Activated CD4-positive, CD25-positive, alpha-beta regulatory T cell treated with anti-CD3 and anti-CD28 coated beads, Interleukin-2, amount 50 U/mL, for 24 hours (primary cell): ENCODE measurements at regions not wholly inside any gene's neighbourhood (a gene's known extent, or its start where the extent isn't known, plus 50 kb on each side); places are given as distances from the start of the nearest gene placed in this dataset.
A peak's percentile ranks its signal among the peaks of the same experiment; 100 is the strongest.
"Not testable (repeated sequence)": the region's sequence is repeated elsewhere in the genome, so short reads cannot be mapped to it uniquely, and the experiment has no call there.

ENCODE experiments used
- ATAC-seq, 2 donors: fragments of 150-1000 bp; cut with Tn5 transposase; one replicate each; pipeline ENCODE4 v1.10.0; 2021; ENCODE audit warnings: mild to moderate bottlenecking in 1 of 2, moderate library complexity in 1 of 2

DNA sequence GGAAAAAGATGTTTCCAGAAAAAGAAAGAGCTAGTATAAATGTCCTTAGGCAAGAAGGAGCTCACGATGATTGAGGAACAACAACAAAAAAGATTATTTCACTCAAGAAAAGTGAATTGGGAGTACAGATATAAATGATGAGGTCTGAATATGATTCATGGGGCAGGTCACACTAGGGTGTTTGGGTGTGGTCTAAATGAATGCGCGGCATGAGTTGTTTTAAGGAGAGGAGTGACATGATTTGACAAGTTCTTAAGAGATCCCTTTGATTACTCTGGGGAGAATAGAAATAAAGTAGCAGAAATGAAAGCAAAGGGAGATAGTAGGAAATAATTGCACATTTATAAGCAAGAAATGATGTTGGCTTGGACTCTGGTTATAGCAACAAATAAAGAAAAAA, 59.3 kb downstream of the NUTM2D start:
- not testable (repeated sequence) for ATAC-seq

DNA sequence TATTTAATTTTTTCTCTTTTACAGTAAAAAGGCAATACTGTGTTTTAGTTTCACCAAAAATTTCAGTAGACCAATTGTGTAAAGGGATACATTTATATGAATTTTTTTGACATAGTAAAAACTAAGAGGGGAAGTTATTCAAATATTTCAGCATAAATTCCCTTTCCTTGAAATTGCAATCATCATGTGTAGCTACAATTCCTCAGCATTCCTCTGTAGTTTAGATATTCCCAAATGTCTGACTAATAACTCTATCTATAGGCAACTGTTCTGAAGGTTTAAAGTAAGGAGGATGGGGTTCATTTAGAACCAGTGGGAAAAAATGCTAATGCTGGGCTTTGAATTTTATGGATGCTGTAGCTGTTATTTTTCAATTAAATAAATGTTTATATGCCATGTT, 65.1 kb downstream of the NUTM2D start:
- not testable (repeated sequence) for ATAC-seq

DNA sequence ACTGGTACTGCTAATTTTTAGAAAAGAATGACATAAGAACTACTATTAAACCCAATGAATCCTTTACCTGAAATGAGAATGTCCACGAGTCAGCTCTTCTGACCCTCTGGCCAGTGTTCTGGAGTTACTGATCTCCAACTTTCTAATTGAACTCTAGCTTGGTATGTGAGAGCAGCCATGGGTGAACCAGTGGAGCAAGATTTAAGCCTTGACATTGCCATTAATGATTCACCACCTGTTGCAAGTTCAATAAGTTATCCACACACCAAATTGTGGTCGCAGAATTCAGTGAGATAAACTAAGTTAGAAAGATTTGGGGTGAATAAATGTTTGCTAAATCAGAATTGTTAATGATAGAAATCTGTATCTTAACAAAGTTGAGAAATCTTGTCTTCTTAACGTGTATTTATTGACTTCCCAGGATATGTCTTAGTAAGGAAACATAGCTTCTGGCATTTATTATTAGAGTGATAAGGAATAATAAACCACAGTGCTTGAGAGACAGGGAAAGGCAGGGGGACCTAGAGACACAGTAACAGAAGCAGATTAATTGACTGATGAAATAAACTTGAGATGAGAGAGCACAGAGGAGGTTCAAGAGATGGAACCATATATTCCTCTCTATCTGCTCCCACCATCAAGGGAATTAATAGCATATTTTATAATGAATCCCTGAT, 67.3 kb downstream of the NUTM2D start:
- ATAC-seq: not testable (repeated sequence)

DNA sequence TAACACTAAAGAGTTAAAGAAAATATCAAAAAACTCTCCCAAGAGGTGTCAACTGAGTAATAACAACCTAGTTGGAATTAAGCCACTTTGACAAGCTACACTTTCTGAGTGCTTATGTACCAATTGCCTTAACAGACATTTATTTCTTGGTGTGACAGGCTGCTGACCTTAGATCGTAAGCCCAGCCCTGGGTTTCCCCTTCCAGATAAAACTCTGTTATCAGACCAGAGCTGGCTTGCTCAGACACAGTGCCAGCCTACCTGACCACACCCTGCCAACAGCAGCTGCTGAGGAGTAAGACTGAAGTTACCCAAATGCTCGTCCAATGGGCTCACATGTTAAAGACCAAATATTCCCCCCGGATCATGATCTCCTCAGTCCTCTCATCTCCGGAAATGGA, 70.9 kb upstream of the MINPP1 start:
- ATAC-seq: not testable (repeated sequence)

DNA sequence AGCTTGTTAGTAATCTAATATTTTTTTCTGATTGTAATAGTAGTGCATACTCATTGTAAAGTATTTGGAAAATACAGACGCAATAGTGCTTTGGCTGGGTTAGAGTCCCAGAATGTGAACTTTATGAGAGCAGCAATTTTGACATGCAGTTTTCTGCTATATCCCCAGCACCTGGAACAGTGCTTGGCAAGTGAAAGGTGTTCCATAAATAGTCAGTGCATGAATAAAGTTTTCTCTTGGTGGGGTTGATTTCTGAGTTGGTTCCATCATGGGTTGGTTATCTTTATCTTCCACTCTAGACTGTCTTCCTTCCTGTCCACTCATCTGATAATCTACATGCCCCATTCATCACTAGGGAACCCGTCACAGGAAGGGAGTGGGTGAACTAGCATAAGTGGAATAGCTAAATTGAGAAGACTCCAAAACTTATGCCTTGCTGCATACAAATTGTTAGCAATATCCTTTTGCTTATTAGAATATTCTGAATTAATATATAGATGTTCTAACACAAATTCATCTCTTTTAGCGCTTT, 69.3 kb upstream of the MINPP1 start:
- ATAC-seq: not testable (repeated sequence)

DNA sequence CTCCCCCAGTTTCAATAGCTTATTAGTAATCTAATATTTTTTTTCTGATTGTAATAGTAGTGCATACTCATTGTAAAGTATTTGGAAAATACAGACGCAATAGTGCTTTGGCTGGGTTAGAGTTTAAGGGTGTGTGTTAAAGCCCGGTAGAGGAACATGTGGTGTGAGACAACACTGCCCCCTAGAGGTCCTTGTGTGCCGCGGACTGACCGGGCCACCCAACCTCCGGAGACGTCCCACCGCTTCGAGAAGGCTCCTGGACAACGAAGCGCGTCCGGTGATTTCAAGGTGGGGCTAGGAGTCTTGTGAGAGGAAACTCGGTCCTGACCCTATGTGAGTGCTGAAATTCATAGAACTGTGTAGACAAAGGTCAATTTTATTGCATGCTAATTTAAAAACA, 68.6 kb upstream of the MINPP1 start:
- ATAC-seq: peak; percentile 85 to 91

DNA sequence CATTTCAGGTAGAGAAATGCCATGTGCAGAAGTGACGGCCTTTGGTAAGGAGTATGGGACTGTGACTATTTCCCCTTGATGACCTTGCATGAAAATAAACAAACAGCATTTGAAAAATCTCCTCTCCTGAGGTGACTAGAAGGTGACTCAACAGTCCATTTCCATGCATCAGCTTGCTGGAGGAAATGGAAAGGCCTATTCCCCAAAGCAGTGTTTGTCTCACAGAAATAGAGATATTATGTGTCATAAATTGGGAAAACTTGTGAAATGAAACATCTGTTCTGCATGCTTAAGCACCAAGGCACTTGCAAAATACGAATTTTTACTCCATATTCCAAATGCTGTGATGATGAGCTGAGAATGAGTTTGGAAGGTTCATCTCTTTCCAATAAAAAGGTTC, 67.2 kb upstream of the MINPP1 start:
- ATAC-seq: not testable (repeated sequence)
